ENCODE measurements at regions not wholly inside any gene's neighbourhood (a gene's known extent, or its start where the extent isn't known, plus 50 kb on each side); places are given as distances from the start of the nearest gene placed in this dataset.

DNA sequence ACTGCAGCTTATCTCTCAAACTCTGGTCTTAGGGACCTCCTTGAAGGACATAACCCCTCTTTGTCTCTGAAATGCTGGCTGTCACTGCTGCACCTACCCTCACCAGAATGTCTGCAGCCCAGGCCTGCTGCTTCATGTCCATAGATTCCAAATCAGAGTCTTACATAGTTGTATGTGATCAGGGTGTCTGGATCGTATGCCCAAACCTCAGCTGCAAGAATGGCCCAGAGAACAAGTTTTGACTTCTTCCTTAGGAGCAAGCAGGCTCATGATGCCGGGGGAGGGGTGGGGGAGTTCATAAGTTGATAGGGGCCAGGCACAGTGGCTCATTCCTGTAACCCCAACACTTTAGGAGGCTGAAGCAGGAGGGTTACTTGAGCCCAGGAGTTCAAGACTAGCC, 55.8 kb upstream of the RMDN2 start:
- Mint-ChIP-seq H3K27ac (ENCODE audit: unreplicated experiment) (no peak overlapping the region), H3K4me3 (ENCODE audit: unreplicated experiment) (no peak overlapping the region), H3K4me1 (ENCODE audit: unreplicated experiment) (peaks cover 5% of the 10 kb centered on the region), H3K27me3 (ENCODE audit: unreplicated experiment) (peaks cover 3% of the 10 kb centered on the region), H3K9me3 (ENCODE audit: unreplicated experiment) (no peaks in the 10 kb centered on the region), H3K36me3 (ENCODE audit: low read depth, unreplicated experiment) (no peaks in the 10 kb centered on the region)
- no peak for DNase-seq (ENCODE audit: low spot score)
- TF ChIP-seq CTCF (IDR thresholded peaks at IDR 0.05; ENCODE audit: unreplicated experiment): no peak

DNA sequence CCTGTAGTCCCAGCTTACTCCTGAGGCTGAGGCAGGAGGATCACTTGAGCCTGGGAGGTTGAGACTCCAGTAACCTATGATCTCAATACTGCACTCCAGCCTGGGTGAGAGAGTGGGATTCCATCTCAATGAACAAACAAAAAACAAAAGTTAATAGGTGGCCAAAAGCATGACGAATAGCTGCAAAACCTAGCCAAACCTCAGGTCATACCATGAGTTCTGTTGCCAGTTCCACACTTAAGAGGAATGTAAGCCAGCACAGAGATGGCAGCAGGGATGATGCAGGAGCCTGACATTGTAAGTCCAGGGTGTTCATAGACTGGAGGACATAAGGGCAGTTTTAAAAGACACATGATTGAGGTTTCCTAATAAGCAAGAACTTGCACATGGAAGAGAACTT, 55.3 kb upstream of the RMDN2 start:
- Mint-ChIP-seq H3K4me1 (ENCODE audit: unreplicated experiment) (peaks cover 10% of the 10 kb centered on the region), H3K27ac (ENCODE audit: unreplicated experiment) (no peak overlapping the region), H3K4me3 (ENCODE audit: unreplicated experiment) (no peak overlapping the region), H3K9me3 (ENCODE audit: unreplicated experiment) (no peaks in the 10 kb centered on the region), H3K27me3 (ENCODE audit: unreplicated experiment) (peaks cover 4% of the 10 kb centered on the region), H3K36me3 (ENCODE audit: low read depth, unreplicated experiment) (no peaks in the 10 kb centered on the region)
- no peak for TF ChIP-seq CTCF (IDR thresholded peaks at IDR 0.05; ENCODE audit: unreplicated experiment)
- no peak for DNase-seq (ENCODE audit: low spot score)

- no peak for DNase-seq (ENCODE audit: low spot score)
- Mint-ChIP-seq H3K9me3 (ENCODE audit: unreplicated experiment) (no peaks in the 10 kb centered on the region), H3K27me3 (ENCODE audit: unreplicated experiment) (peaks cover 8% of the 10 kb centered on the region), H3K27ac (ENCODE audit: unreplicated experiment) (no peak overlapping the region), H3K4me3 (ENCODE audit: unreplicated experiment) (no peak overlapping the region), H3K36me3 (ENCODE audit: low read depth, unreplicated experiment) (no peaks in the 10 kb centered on the region), H3K4me1 (ENCODE audit: unreplicated experiment) (peaks cover 19% of the 10 kb centered on the region)
- no peak for TF ChIP-seq CTCF (IDR thresholded peaks at IDR 0.05; ENCODE audit: unreplicated experiment)
Measured at GRCh38 chr2:37870829-37871228, 54.3 kb upstream of the RMDN2 start.

DNA sequence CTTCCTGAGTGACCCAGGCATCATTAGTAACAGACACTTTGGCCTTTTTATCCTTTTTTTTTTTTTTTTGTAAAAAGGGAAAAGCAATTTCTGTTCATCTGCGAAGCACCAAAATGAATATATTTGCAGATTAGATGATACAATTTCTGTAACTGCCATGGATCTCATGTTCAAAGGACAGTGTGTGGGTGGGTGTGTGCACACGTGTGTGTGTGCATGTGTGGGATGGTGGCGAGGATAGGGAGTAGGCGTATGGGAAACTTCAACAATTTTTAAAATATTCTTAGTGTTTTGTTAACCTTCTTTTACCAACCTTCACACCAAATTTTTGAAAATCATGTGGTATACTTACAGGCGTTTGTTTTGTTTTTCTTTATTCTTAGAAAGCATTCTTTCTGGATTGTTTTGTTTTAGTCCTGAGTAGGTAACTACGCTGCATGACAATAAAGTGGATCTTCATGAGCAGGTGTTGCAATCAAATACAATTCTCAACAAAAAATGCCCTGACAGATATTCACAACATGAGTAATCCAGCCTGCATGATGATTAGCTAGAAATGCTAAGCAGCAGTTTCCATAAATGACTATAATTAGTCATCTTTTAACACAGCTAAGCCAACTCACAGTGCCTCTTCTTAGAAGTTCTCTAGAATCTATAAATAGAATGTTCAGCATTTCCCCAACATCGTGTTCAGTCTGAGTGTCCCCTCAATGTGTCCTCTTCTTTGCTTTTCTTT, 53.5 kb upstream of the RMDN2 start:
- Mint-ChIP-seq H3K4me3 (ENCODE audit: unreplicated experiment) (no peak overlapping the region), H3K9me3 (ENCODE audit: unreplicated experiment) (no peaks in the 10 kb centered on the region), H3K4me1 (ENCODE audit: unreplicated experiment) (peaks cover 25% of the 10 kb centered on the region), H3K36me3 (ENCODE audit: low read depth, unreplicated experiment) (no peaks in the 10 kb centered on the region), H3K27me3 (ENCODE audit: unreplicated experiment) (peaks cover 7% of the 10 kb centered on the region), H3K27ac (ENCODE audit: unreplicated experiment) (no peak overlapping the region)
- TF ChIP-seq CTCF (IDR thresholded peaks at IDR 0.05; ENCODE audit: unreplicated experiment): no peak
- DNase-seq (ENCODE audit: low spot score): no peak

GRCh38 chr2:37872192-37872750, 52.8 kb upstream of the RMDN2 start:
- H3K27me3 Mint-ChIP-seq (ENCODE audit: unreplicated experiment): peaks cover 7% of the 10 kb centered on the region
- no peak overlapping the region for H3K27ac Mint-ChIP-seq (ENCODE audit: unreplicated experiment)

More at GRCh38 chr2:37872192-37872750, 52.8 kb upstream of the RMDN2 start:
- peaks cover 28% of the 10 kb centered on the region for H3K4me1 Mint-ChIP-seq (ENCODE audit: unreplicated experiment)
- no peak overlapping the region for H3K4me3 Mint-ChIP-seq (ENCODE audit: unreplicated experiment)
- no peak for TF ChIP-seq CTCF (IDR thresholded peaks at IDR 0.05; ENCODE audit: unreplicated experiment)
- H3K9me3 Mint-ChIP-seq (ENCODE audit: unreplicated experiment): no peaks in the 10 kb centered on the region
- no peak for DNase-seq (ENCODE audit: low spot score)
- H3K36me3 Mint-ChIP-seq (ENCODE audit: low read depth, unreplicated experiment): no peaks in the 10 kb centered on the region
